Body of pancreas (tissue), 4 donors: ENCODE measurements at regions not wholly inside any gene's neighbourhood (a gene's known extent, or its start where the extent isn't known, plus 50 kb on each side); places are given as distances from the start of the nearest gene placed in this dataset.
A peak's percentile ranks its signal among the peaks of the same experiment; 100 is the strongest.

ENCODE experiments used
- ATAC-seq: fragments of 150-250 bp; one replicate; pipeline ENCODE4 v1.9.1; 2016
- DNase-seq, 4 donors: peaks; one replicate each; pipeline ENCODE4 v3.0.0-alpha.2; 2019
- H3K27ac ChIP-seq, 4 donors: fragments of 200-600 bp; sonication (generic); 1 replicate in 3 of 4; 2 replicates in 1 of 4; pipeline versions ENCODE4 v1.5.1 to v1.6.1; 2016 to 2019; ENCODE audit warnings: mild to moderate bottlenecking in 1 of 4, mixed read lengths in 1 of 4, moderate library complexity in 1 of 4
- H3K27me3 ChIP-seq, 2 donors: fragments of 200-600 bp; sonication (generic); one replicate each; pipeline ENCODE4 v1.6.0; 2016; ENCODE audit warnings: mild to moderate bottlenecking in 1 of 2
- H3K36me3 ChIP-seq, 2 donors: fragments of 200-600 bp; sonication (generic); replicated peaks in 1 of 2; 2 replicates each; pipeline ENCODE4 v1.5.1; 2016; ENCODE audit warnings: low read depth in 2 of 2; ENCODE audit not compliant: insufficient read depth in 1 of 2
- H3K4me1 ChIP-seq: fragments of 200-600 bp; sonication (generic); one replicate; pipeline ENCODE4 v1.6.0; 2016
- H3K4me3 ChIP-seq, 2 donors: fragments of 200-600 bp; sonication (generic); 1 replicate in 1 of 2; 2 replicates in 1 of 2; pipeline ENCODE4 v1.5.1; 2016 to 2019
- H3K9me3 ChIP-seq, 3 donors: fragments of 200-600 bp; sonication (generic); 1 replicate in 2 of 3; 2 replicates in 1 of 3; pipeline ENCODE4 v1.5.1; 2016
- POLR2A ChIP-seq, 3 donors: fragments of 450-650 bp; IDR thresholded peaks; one replicate each; pipeline ENCODE4 v1.6.1; 2016; ENCODE audit warnings: antibody characterized with exemption in 3 of 3, mild to moderate bottlenecking in 2 of 3
- WGBS, 2 donors: methylation state at CpG; one replicate each; pipeline ENCODE4 v1.1.5; 2017; 5-methylcytosine and 5-hydroxymethylcytosine counted together
- intact Hi-C: fragments of 100-400 bp; cut with DNase I; formaldehyde crosslinking; loops from one replicate; pipeline ENCODE4 v1.15.1; 2023
- TF ChIP-seq, protein P1 (sequence below), 7 experiments: fragments of 450-650 bp in 4 of 7; fragments of 200-600 bp in 3 of 7; sonication (generic) in 3 of 7; IDR thresholded peaks; one replicate each; pipeline ENCODE4 v1.5.1; 2016 to 2019; ENCODE audit warnings: antibody characterized with exemption in 7 of 7

DNA sequence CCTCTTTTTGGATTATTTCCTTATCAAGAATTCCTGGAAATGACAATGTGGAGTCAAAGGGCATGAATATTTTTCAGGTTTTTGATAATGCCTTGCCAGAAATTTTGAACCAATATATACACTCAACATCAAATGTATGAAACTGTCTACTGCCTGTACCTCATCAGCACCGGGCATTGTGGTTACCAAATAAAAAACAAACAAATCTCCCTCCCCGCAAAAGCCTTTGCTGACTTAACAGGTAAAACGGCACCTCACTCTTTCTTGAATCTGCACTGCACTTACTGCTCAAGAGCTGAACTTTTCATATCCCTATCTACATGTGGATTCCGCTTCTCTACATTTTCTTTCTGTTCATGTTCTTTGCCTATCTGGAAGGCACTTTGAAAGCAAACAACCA lies 134.5 kb upstream of the PRICKLE2 start:
- no peaks in the 10 kb centered on the region for H3K9me3 ChIP-seq
- DNase-seq (no peak), ATAC-seq (no peak)
- no peak overlapping the region for H3K27ac ChIP-seq
- TF ChIP-seq POLR2A (IDR thresholded peaks at IDR 0.05): no peak
- TF ChIP-seq, protein P1, sequence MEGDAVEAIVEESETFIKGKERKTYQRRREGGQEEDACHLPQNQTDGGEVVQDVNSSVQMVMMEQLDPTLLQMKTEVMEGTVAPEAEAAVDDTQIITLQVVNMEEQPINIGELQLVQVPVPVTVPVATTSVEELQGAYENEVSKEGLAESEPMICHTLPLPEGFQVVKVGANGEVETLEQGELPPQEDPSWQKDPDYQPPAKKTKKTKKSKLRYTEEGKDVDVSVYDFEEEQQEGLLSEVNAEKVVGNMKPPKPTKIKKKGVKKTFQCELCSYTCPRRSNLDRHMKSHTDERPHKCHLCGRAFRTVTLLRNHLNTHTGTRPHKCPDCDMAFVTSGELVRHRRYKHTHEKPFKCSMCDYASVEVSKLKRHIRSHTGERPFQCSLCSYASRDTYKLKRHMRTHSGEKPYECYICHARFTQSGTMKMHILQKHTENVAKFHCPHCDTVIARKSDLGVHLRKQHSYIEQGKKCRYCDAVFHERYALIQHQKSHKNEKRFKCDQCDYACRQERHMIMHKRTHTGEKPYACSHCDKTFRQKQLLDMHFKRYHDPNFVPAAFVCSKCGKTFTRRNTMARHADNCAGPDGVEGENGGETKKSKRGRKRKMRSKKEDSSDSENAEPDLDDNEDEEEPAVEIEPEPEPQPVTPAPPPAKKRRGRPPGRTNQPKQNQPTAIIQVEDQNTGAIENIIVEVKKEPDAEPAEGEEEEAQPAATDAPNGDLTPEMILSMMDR (IDR thresholded peaks at IDR 0.05): no peak
- no peak overlapping the region for H3K4me3 ChIP-seq
- intact Hi-C loops: no loop called here
- no peaks in the 10 kb centered on the region for H3K27me3 ChIP-seq
- WGBS, 2 donors: 78 to 84% methylated on average over 4 of the region's 4 CpGs
- H3K4me1 ChIP-seq: no peaks in the 10 kb centered on the region
- H3K36me3 ChIP-seq: no peaks in the 10 kb centered on the region

DNA sequence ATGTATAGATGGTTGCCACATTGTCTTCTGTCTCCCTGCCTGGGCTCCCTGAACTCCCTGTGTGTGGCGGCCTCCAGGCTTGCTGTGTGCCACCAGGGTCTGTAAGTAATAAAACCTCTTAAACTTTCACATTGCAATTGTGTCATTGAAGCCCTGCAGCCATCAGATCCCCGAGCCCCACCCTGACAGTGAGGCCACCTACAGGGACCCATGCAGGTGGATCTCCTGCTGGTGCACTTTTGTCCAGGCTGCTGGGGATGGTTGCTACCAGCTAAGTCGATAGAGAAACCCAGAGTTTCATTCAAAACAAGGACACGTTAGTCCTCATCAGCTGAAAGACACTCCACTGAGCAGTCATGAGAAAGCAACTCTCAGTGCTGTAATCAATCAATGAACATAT lies 133.6 kb upstream of the PRICKLE2 start:
- Histone ChIP-seq H3K27ac (no peak overlapping the region), H3K27me3 (no peaks in the 10 kb centered on the region), H3K36me3 (no peaks in the 10 kb centered on the region), H3K4me3 (no peak overlapping the region), H3K9me3 (no peaks in the 10 kb centered on the region), H3K4me1 (no peaks in the 10 kb centered on the region)
- ATAC-seq (no peak), DNase-seq (no peak)
- no peak for TF ChIP-seq POLR2A (IDR thresholded peaks at IDR 0.05)
- TF ChIP-seq, protein P1 (IDR thresholded peaks at IDR 0.05): no peak
- intact Hi-C loops: no loop called here
- WGBS, 2 donors: 87 to 88% methylated on average over 4 of the region's 4 CpGs

DNA sequence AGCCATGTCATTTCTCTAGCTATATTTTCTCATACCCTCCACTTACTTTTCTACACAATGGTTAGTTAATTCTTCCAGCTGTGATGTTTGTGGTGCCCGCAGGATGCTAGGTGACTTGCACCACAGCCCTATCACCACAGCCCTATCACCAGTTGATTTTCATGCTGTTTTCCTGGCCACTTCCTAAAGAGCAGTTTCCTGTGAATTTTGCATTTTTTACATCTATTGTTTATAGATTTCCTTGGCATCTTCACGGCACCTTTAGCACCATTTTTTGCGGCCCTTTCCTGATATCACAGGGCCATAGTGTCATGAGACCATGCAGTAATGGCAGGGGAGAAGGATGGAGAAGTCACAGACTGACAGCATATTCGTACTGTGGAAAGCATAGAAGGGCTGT lies 132.9 kb upstream of the PRICKLE2 start:
- H3K4me1 ChIP-seq: no peaks in the 10 kb centered on the region
- H3K9me3 ChIP-seq: no peaks in the 10 kb centered on the region
- H3K27me3 ChIP-seq: no peaks in the 10 kb centered on the region
- intact Hi-C loops: no loop called here
- no peak overlapping the region for H3K27ac ChIP-seq
- WGBS, 2 donors: 79 to 82% methylated on average over 4 of the region's 4 CpGs
- TF ChIP-seq, protein P1 (IDR thresholded peaks at IDR 0.05): no peak
- no peak for TF ChIP-seq POLR2A (IDR thresholded peaks at IDR 0.05)
- H3K36me3 ChIP-seq: no peaks in the 10 kb centered on the region
- no peak for DNase-seq
- ATAC-seq: no peak
- H3K4me3 ChIP-seq: no peak overlapping the region

GRCh38 chr3:64357481-64357880 lies 132.2 kb upstream of the PRICKLE2 start:
- no peaks in the 10 kb centered on the region for H3K27me3 ChIP-seq
- no peaks in the 10 kb centered on the region for H3K9me3 ChIP-seq
- no peaks in the 10 kb centered on the region for H3K4me1 ChIP-seq
- intact Hi-C loops: no loop called here
- no peak overlapping the region for H3K27ac ChIP-seq
- DNase-seq (no peak), ATAC-seq (no peak)
- no peaks in the 10 kb centered on the region for H3K36me3 ChIP-seq
- no peak overlapping the region for H3K4me3 ChIP-seq
- TF ChIP-seq POLR2A (IDR thresholded peaks at IDR 0.05): no peak
- TF ChIP-seq, protein P1 (IDR thresholded peaks at IDR 0.05): no peak

- no peak for TF ChIP-seq POLR2A (IDR thresholded peaks at IDR 0.05)
- TF ChIP-seq, protein P1 (IDR thresholded peaks at IDR 0.05): no peak
- Histone ChIP-seq H3K27ac (no peak overlapping the region), H3K36me3 (no peaks in the 10 kb centered on the region), H3K27me3 (no peaks in the 10 kb centered on the region), H3K4me1 (no peaks in the 10 kb centered on the region), H3K9me3 (no peaks in the 10 kb centered on the region), H3K4me3 (no peak overlapping the region)
- 57 to 70% methylated on average over 3 of the region's 3 CpGs for WGBS, 2 donors
- peak in 1 of 4 donors; percentile 28 for DNase-seq
- ATAC-seq: peak; percentile 61
- intact Hi-C loops: no loop called here
Observed at GRCh38 chr3:64355401-64355807, 130.1 kb upstream of the PRICKLE2 start.
